Mucosa of rectum (tissue), 2 donors: ENCODE measurements at regions not wholly inside any gene's neighbourhood (a gene's known extent, or its start where the extent isn't known, plus 50 kb on each side); places are given as distances from the start of the nearest gene placed in this dataset.

Experiments used
- H3K27ac ChIP-seq, 2 donors: one replicate each; pipeline ENCODE4 v1.7.0; 2013; ENCODE audit warnings: inconsistent platforms in 2 of 2, low read depth in 2 of 2, low read length in 2 of 2
- H3K27me3 ChIP-seq, 2 donors: one replicate each; pipeline ENCODE4 v1.7.0; 2013; ENCODE audit warnings: low read length in 2 of 2; ENCODE audit not compliant: control insufficient read depth in 2 of 2, insufficient read depth in 2 of 2
- H3K36me3 ChIP-seq, 2 donors: one replicate each; pipeline ENCODE4 v1.7.0; 2013; ENCODE audit warnings: low read length in 2 of 2; ENCODE audit not compliant: control insufficient read depth in 2 of 2, insufficient read depth in 2 of 2
- H3K4me1 ChIP-seq, 2 donors: one replicate each; pipeline ENCODE4 v1.7.0; 2013; ENCODE audit warnings: low read length in 2 of 2, mild to moderate bottlenecking in 1 of 2; ENCODE audit not compliant: control insufficient read depth in 2 of 2, insufficient read depth in 2 of 2
- H3K4me3 ChIP-seq, 2 donors: one replicate each; pipeline ENCODE4 v1.7.0; 2013; ENCODE audit warnings: low read length in 2 of 2
- H3K9ac ChIP-seq, 2 donors: one replicate each; pipeline ENCODE4 v1.7.0; 2013; ENCODE audit warnings: low read length in 2 of 2, low read depth in 1 of 2, mild to moderate bottlenecking in 1 of 2
- H3K9me3 ChIP-seq, 2 donors: one replicate each; pipeline ENCODE4 v1.7.0; 2013; ENCODE audit warnings: low read length in 2 of 2; ENCODE audit not compliant: control insufficient read depth in 2 of 2
- donor health status: healthy.
- donor health status: Normal muscosa, but diverticular disease.

GRCh38 chr4:79047316-79047715 is 108.1 kb upstream of the PAQR3 start:
- H3K9ac ChIP-seq, result no peak overlapping the region
- H3K4me1 ChIP-seq, result peaks cover 0 to 3% of the 10 kb centered on the region in 2 donors
- no peaks in the 10 kb centered on the region for H3K9me3 ChIP-seq
- no peak overlapping the region for H3K4me3 ChIP-seq
- H3K36me3 ChIP-seq, result no peaks in the 10 kb centered on the region
- no peaks in the 10 kb centered on the region for H3K27me3 ChIP-seq
- H3K27ac ChIP-seq, result no peak overlapping the region

GRCh38 chr4:79046016-79046592 is 106.9 kb upstream of the PAQR3 start:
- no peak overlapping the region for H3K9ac ChIP-seq
- H3K4me3 ChIP-seq, result no peak overlapping the region
- no peaks in the 10 kb centered on the region for H3K27me3 ChIP-seq
- no peaks in the 10 kb centered on the region for H3K9me3 ChIP-seq
- H3K36me3 ChIP-seq, result no peaks in the 10 kb centered on the region
- H3K4me1 ChIP-seq, result peaks cover 0 to 3% of the 10 kb centered on the region in 2 donors
- H3K27ac ChIP-seq, result no peak overlapping the region

- Histone ChIP-seq H3K9ac (no peak overlapping the region), H3K4me1 (peaks cover 0 to 3% of the 10 kb centered on the region in 2 donors), H3K27me3 (no peaks in the 10 kb centered on the region), H3K27ac (no peak overlapping the region), H3K9me3 (no peaks in the 10 kb centered on the region), H3K4me3 (no peak overlapping the region), H3K36me3 (no peaks in the 10 kb centered on the region)
Observed at GRCh38 chr4:79044141-79044659, 105.0 kb upstream of the PAQR3 start.

GRCh38 chr4:79043138-79043537 is 103.9 kb upstream of the PAQR3 start:
- no peak overlapping the region for H3K9ac ChIP-seq
- no peak overlapping the region for H3K27ac ChIP-seq
- no peaks in the 10 kb centered on the region for H3K27me3 ChIP-seq
- H3K36me3 ChIP-seq, result no peaks in the 10 kb centered on the region
- no peak overlapping the region for H3K4me3 ChIP-seq
- H3K9me3 ChIP-seq, result no peaks in the 10 kb centered on the region
- H3K4me1 ChIP-seq, result peaks cover 0 to 3% of the 10 kb centered on the region in 2 donors

DNA sequence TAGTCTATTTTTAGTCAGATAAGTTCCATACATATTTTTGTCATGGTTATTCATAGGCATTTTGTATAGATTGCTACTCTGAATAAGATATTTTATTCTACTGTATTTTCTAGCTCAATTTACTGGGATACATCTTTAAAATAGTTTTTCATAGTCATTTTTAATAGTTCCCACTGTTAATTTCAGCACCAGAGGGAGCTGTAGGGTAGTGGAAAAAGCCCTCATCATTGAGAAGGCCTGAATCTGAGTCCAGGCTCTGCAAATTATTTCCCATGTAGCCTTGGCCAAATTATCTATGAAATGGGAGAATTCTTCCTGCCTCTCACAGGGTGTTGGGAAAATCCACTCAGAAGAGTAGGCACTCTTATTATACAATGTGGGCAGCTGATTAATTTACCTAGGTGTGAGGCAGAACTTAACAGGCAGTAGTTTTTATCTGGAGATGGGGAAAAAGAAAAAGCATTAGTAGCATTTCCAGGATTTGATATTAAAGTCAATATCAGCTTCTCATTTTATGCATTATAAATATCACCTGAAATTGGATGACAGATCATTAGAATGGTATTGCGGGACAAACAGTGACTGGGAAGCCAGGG is 102.9 kb upstream of the PAQR3 start:
- Histone ChIP-seq H3K27ac (no peak overlapping the region), H3K9me3 (no peaks in the 10 kb centered on the region), H3K4me1 (peaks cover 0 to 3% of the 10 kb centered on the region in 2 donors), H3K9ac (no peak overlapping the region), H3K4me3 (no peak overlapping the region), H3K27me3 (no peaks in the 10 kb centered on the region), H3K36me3 (no peaks in the 10 kb centered on the region)

DNA sequence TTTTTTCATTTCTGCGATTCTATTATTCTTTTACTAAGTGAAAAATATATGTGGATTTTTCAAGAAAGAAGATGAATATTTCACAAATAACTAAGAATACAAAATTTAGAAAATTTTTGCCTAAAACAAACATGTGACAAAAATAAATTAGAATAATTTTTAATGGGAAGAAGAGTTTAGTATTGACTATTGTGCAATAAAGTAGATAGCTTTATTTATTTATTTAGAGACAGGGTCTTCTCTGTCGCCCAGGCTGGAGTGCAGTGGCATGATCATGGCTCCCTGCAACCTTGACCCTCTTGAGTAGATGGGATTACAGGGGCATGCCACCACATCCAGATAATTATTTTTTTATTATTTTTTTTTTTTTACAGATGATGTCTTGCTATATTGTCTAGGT is 95.3 kb upstream of the PAQR3 start:
- Histone ChIP-seq H3K27ac (no peak overlapping the region), H3K9ac (no peak overlapping the region), H3K4me3 (no peak overlapping the region), H3K9me3 (no peaks in the 10 kb centered on the region), H3K4me1 (no peaks in the 10 kb centered on the region), H3K27me3 (peaks cover 0 to 2% of the 10 kb centered on the region in 2 donors), H3K36me3 (no peaks in the 10 kb centered on the region)

GRCh38 chr4:79030973-79031372 is 91.7 kb upstream of the PAQR3 start:
- Histone ChIP-seq H3K27ac (no peak overlapping the region), H3K4me1 (no peaks in the 10 kb centered on the region), H3K9ac (no peak overlapping the region), H3K4me3 (no peak overlapping the region), H3K36me3 (no peaks in the 10 kb centered on the region), H3K9me3 (no peaks in the 10 kb centered on the region), H3K27me3 (peaks cover 0 to 2% of the 10 kb centered on the region in 2 donors)

GRCh38 chr4:79027656-79028055 is 88.4 kb upstream of the PAQR3 start:
- Histone ChIP-seq H3K27ac (no peak overlapping the region), H3K9me3 (no peaks in the 10 kb centered on the region), H3K27me3 (no peaks in the 10 kb centered on the region), H3K9ac (no peak overlapping the region), H3K4me1 (no peaks in the 10 kb centered on the region), H3K36me3 (no peaks in the 10 kb centered on the region), H3K4me3 (no peak overlapping the region)

- no peaks in the 10 kb centered on the region for H3K36me3 ChIP-seq
- no peaks in the 10 kb centered on the region for H3K27me3 ChIP-seq
- no peak overlapping the region for H3K27ac ChIP-seq
- H3K9me3 ChIP-seq, result no peaks in the 10 kb centered on the region
- H3K4me1 ChIP-seq, result no peaks in the 10 kb centered on the region
- H3K9ac ChIP-seq, result no peak overlapping the region
- no peak overlapping the region for H3K4me3 ChIP-seq
Observed at GRCh38 chr4:79025170-79025569, 85.9 kb upstream of the PAQR3 start.

- no peak overlapping the region for H3K9ac ChIP-seq
- no peaks in the 10 kb centered on the region for H3K9me3 ChIP-seq
- H3K4me1 ChIP-seq, result no peaks in the 10 kb centered on the region
- no peak overlapping the region for H3K4me3 ChIP-seq
- no peaks in the 10 kb centered on the region for H3K36me3 ChIP-seq
- no peak overlapping the region for H3K27ac ChIP-seq
- no peaks in the 10 kb centered on the region for H3K27me3 ChIP-seq
Observed at GRCh38 chr4:79023799-79024770, 84.8 kb upstream of the PAQR3 start.
